ENCODE measurements at regions not wholly inside any gene's neighbourhood (a gene's known extent, or its start where the extent isn't known, plus 50 kb on each side); places are given as distances from the start of the nearest gene placed in this dataset.

DNA sequence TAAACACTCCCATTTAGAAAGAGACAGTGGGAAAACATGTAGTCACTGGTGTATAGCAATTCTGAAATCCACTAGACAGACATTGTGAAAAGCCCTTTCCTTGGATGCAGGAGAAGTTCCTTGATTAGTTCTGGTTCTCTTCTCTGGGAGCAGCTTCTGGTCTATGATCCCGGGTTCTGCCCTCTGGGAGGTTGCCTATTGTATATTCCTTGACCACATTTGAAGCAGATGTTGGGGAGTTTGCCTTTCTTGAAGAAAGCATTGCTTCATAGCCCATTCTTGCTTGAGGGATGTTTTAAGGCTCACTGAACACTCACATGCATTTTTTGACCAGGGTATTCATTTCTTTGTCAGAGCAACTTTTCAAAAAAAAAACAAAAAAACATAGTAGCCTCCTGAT lies 211.9 kb downstream of the NDFIP2 start:
- TF ChIP-seq CREB1 (CRISPR knock-in tag; IDR thresholded peaks at IDR 0.05) (no peak), ETV6 (CRISPR knock-in tag; IDR thresholded peaks at IDR 0.05) (no peak), NR3C1 (CRISPR knock-in tag; conservative IDR thresholded peaks at IDR 0.05; ENCODE audit: low read depth) (no peak), ATF1 (CRISPR knock-in tag; IDR thresholded peaks at IDR 0.05) (no peak)
- TF ChIP-seq, protein P1, sequence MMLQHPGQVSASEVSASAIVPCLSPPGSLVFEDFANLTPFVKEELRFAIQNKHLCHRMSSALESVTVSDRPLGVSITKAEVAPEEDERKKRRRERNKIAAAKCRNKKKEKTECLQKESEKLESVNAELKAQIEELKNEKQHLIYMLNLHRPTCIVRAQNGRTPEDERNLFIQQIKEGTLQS (CRISPR knock-in tag; conservative IDR thresholded peaks at IDR 0.05) = no peak
- TF ChIP-seq, protein P2, sequence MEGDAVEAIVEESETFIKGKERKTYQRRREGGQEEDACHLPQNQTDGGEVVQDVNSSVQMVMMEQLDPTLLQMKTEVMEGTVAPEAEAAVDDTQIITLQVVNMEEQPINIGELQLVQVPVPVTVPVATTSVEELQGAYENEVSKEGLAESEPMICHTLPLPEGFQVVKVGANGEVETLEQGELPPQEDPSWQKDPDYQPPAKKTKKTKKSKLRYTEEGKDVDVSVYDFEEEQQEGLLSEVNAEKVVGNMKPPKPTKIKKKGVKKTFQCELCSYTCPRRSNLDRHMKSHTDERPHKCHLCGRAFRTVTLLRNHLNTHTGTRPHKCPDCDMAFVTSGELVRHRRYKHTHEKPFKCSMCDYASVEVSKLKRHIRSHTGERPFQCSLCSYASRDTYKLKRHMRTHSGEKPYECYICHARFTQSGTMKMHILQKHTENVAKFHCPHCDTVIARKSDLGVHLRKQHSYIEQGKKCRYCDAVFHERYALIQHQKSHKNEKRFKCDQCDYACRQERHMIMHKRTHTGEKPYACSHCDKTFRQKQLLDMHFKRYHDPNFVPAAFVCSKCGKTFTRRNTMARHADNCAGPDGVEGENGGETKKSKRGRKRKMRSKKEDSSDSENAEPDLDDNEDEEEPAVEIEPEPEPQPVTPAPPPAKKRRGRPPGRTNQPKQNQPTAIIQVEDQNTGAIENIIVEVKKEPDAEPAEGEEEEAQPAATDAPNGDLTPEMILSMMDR (IDR thresholded peaks at IDR 0.05) = no peak
- TF ChIP-seq, protein P3, sequence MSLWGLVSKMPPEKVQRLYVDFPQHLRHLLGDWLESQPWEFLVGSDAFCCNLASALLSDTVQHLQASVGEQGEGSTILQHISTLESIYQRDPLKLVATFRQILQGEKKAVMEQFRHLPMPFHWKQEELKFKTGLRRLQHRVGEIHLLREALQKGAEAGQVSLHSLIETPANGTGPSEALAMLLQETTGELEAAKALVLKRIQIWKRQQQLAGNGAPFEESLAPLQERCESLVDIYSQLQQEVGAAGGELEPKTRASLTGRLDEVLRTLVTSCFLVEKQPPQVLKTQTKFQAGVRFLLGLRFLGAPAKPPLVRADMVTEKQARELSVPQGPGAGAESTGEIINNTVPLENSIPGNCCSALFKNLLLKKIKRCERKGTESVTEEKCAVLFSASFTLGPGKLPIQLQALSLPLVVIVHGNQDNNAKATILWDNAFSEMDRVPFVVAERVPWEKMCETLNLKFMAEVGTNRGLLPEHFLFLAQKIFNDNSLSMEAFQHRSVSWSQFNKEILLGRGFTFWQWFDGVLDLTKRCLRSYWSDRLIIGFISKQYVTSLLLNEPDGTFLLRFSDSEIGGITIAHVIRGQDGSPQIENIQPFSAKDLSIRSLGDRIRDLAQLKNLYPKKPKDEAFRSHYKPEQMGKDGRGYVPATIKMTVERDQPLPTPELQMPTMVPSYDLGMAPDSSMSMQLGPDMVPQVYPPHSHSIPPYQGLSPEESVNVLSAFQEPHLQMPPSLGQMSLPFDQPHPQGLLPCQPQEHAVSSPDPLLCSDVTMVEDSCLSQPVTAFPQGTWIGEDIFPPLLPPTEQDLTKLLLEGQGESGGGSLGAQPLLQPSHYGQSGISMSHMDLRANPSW (CRISPR knock-in tag; conservative IDR thresholded peaks at IDR 0.05; ENCODE audit: low read depth) = no peak
- TF ChIP-seq, protein P4, sequence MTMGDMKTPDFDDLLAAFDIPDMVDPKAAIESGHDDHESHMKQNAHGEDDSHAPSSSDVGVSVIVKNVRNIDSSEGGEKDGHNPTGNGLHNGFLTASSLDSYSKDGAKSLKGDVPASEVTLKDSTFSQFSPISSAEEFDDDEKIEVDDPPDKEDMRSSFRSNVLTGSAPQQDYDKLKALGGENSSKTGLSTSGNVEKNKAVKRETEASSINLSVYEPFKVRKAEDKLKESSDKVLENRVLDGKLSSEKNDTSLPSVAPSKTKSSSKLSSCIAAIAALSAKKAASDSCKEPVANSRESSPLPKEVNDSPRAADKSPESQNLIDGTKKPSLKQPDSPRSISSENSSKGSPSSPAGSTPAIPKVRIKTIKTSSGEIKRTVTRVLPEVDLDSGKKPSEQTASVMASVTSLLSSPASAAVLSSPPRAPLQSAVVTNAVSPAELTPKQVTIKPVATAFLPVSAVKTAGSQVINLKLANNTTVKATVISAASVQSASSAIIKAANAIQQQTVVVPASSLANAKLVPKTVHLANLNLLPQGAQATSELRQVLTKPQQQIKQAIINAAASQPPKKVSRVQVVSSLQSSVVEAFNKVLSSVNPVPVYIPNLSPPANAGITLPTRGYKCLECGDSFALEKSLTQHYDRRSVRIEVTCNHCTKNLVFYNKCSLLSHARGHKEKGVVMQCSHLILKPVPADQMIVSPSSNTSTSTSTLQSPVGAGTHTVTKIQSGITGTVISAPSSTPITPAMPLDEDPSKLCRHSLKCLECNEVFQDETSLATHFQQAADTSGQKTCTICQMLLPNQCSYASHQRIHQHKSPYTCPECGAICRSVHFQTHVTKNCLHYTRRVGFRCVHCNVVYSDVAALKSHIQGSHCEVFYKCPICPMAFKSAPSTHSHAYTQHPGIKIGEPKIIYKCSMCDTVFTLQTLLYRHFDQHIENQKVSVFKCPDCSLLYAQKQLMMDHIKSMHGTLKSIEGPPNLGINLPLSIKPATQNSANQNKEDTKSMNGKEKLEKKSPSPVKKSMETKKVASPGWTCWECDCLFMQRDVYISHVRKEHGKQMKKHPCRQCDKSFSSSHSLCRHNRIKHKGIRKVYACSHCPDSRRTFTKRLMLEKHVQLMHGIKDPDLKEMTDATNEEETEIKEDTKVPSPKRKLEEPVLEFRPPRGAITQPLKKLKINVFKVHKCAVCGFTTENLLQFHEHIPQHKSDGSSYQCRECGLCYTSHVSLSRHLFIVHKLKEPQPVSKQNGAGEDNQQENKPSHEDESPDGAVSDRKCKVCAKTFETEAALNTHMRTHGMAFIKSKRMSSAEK (CRISPR knock-in tag; IDR thresholded peaks at IDR 0.05; ENCODE audit: borderline replicate concordance) = no peak
